ENCODE measurements at regions not wholly inside any gene's neighbourhood (a gene's known extent, or its start where the extent isn't known, plus 50 kb on each side); places are given as distances from the start of the nearest gene placed in this dataset.

DNA sequence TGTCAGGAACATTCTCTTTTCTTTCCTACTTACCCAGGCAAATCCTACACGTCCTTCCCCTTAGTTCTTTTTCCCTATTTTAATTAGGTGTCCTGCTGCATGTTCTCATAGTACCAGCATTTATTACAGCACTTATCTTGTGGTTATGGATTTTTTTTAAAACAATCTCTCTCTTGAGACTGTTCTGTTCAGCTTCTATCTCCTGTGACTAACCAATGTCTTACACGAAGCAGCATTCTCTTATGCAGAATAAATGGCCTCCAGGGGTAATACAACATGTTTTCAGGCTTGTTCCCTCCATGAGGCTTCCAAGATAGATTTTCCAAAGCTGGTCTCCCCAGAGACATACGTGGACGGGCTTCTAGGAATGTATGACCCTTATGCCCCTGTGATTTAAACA lies 1096.1 kb upstream of the CELF2 start:
- TF ChIP-seq, protein P1, sequence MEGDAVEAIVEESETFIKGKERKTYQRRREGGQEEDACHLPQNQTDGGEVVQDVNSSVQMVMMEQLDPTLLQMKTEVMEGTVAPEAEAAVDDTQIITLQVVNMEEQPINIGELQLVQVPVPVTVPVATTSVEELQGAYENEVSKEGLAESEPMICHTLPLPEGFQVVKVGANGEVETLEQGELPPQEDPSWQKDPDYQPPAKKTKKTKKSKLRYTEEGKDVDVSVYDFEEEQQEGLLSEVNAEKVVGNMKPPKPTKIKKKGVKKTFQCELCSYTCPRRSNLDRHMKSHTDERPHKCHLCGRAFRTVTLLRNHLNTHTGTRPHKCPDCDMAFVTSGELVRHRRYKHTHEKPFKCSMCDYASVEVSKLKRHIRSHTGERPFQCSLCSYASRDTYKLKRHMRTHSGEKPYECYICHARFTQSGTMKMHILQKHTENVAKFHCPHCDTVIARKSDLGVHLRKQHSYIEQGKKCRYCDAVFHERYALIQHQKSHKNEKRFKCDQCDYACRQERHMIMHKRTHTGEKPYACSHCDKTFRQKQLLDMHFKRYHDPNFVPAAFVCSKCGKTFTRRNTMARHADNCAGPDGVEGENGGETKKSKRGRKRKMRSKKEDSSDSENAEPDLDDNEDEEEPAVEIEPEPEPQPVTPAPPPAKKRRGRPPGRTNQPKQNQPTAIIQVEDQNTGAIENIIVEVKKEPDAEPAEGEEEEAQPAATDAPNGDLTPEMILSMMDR (conservative IDR thresholded peaks at IDR 0.05 in 1 of 2, IDR thresholded peaks at IDR 0.05 in 1 of 2; ENCODE audit: extremely low read depth in 1 of 2, insufficient read depth in 1 of 2, low read depth in 1 of 2, low read length in 2 of 2), result no peak
- no peak for TF ChIP-seq EZH2 (IDR thresholded peaks at IDR 0.05; ENCODE audit: borderline replicate concordance, low read length)

Data from mammary epithelial cell (primary cell).